Limb (tissue), 2 donors: ENCODE measurements at regions not wholly inside any gene's neighbourhood (a gene's known extent, or its start where the extent isn't known, plus 50 kb on each side); places are given as distances from the start of the nearest gene placed in this dataset.

ENCODE experiments used
- DNase-seq, 2 donors: peaks; one replicate each; pipeline ENCODE4 v3.0.0-alpha.2; 2016; ENCODE audit errors: extremely low spot score in 2 of 2

DNA sequence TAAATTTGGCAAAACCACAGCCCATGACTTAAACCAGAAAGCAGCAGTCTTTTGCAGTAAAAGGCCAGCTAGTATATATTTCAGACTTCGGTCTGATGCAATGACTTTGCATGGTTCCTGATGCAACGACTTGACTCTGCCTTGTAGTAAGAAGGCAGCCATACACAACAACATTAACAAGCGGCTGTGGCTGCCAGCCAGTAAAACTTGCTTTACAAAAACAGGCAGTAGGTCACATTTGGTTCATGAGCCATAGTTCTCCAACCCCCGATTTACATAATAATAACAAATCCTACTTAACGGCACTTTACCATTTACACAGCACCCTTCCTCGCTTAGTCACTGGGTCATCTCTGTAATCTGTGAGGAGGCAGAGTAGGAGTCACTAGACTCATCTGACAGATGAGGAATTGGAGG lies 410.3 kb downstream of the LRATD1 start:
- DNase-seq: no peak

DNA sequence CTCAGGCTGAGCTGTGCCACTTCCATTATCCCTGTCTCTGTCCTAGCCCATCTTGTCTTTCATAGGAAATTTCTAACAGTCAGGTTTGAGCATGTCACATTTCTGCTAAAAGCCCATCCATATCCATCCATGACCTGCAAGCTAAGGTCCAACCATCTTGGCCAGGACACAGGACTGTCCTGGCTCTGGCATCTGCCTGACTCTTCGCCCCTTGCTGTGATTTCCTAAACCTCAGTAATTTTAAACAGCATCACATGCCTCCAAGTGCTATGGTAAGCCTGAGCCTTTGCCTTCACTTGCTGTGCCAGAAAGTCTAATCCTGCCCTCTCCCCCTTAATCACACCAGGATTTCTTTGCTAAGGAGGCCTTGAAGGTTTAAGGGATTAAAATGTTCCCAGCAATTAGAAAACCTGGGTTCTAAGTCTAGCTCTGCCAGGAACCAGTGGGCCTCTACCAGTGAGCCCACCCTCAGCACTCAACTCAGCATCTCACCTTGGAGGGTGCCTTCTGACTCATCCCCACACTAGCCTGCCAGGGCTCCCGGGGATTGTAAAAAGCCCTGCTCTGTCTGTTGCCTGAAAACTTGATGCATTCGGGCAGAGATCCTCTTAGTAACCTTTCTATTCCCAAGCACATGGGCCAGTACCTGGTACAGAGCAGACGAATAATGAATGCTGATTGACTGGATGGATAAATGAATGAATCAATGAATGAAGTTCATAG lies 411.0 kb downstream of the LRATD1 start:
- DNase-seq: no peak

DNA sequence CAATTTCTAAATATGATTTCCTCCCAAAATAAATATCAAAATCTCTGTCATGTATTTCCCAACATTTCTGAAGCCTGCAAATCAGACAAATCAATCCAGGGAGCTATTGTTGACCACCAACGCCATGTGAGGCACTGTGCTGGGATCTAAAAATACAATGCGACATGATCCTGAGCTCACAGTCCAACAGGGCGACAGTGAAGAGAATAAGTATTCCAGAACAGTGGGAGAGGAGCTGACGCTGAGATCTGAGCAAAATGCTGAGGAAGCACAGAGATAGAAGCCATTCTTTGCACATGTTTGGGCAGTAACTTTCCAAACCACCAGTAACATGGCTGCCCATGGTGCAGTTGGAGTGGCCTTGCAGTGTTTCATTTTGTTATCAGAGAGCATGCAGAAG lies 412.5 kb downstream of the LRATD1 start:
- DNase-seq: no peak

GRCh38 chr2:15047184-15047583 lies 414.7 kb downstream of the LRATD1 start:
- no peak for DNase-seq

DNA sequence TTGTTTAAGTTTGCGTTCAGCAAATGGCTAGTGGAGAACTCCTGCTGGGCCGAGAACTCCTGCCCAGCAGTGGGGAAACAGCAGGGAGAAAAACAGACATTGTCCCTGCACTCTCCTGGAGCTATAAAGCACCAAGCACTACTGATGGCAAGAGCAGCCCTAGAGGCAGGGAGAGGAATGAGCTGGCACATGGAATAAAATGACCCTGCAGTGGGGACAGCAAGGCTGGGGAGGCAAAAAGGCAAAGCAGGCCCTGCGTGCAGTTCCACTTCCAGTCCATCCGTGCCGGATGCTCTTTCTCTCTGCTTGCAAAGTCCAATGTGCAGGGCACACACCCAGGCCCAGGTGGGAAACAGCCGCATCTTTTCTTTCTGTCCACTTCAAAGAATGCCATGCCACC lies 415.5 kb downstream of the LRATD1 start:
- DNase-seq: no peak

DNA sequence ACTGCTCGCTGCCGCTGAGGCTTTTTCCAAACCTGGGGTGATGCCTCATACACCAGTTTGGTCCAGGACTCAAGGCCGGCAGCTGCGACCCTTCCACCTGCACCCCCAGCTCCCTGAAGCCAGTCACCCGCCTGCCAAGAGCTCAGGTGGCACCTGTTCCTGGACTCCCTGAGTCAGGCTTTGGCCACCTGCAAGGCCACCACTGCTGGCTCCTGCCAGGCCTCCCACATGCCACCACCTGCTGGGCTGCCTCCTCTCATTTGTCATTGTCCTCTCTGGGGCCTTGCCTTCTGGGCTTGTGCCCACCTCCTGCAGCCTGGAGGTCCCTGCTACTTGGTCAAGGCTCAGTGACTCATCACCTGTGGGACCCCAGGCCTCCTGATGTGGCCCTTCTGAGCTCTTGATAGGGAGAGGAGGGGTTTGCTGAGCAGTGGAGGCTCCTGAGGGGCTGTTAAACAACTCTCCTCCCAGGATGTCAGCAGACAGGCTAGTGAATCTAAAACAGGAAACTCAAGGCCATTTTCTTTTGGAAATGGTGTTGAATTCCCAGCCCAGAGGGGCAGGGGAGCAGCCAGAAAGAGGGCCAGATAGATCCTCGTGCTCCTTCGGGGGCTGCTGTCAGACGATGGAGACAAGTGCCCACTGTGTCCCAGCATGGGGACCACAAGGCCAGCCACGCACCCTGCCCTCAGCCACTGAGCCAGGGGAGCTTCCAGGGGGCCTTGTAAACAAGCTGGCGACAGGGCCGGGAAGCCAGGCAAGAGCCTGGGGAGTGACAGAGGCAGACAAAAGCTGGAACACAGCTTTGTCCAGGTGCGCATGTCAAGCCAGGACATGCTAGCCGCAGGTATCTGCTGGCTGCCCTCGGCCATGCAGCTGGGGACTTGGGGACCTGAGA lies 416.8 kb downstream of the LRATD1 start:
- DNase-seq: no peak

GRCh38 chr2:15050483-15050882 lies 418.0 kb downstream of the LRATD1 start:
- no peak for DNase-seq

GRCh38 chr2:15053542-15053941 lies 421.0 kb downstream of the LRATD1 start:
- DNase-seq: no peak

DNA sequence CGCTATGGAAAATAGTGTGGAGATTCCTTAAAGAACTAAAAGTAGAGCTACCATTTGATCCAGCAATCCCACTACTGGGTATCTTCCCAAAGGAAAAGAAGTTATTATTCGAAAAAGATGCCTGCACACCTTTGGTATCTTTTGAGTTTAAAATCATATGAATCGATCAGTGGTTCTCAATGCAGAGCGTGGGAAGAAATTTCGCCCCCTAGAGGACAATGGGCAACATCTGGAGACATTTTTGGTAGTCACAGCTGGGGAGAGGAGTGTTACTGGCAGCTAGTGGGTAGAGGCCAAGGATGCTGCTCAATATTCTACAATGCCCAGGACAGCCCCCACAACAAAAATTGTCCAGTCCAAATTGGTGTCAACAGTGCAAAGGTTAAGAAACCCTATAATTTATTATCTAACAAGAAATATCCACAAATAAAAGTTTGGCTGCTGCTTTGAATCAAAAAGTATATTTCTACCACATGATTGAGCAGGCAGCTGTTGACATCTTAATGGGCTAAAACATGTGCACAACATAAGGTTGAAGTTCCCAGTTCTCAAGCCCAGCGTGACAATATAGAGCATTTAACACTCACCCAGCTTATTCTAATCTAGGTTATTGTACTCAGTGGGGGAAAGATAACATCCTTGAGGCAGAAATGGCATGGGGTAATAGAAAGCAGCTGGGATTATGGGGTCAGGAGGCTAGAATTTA lies 425.7 kb downstream of the LRATD1 start:
- DNase-seq: no peak

- DNase-seq: no peak
Measured at GRCh38 chr2:15058721-15059157, 426.2 kb downstream of the LRATD1 start.

DNA sequence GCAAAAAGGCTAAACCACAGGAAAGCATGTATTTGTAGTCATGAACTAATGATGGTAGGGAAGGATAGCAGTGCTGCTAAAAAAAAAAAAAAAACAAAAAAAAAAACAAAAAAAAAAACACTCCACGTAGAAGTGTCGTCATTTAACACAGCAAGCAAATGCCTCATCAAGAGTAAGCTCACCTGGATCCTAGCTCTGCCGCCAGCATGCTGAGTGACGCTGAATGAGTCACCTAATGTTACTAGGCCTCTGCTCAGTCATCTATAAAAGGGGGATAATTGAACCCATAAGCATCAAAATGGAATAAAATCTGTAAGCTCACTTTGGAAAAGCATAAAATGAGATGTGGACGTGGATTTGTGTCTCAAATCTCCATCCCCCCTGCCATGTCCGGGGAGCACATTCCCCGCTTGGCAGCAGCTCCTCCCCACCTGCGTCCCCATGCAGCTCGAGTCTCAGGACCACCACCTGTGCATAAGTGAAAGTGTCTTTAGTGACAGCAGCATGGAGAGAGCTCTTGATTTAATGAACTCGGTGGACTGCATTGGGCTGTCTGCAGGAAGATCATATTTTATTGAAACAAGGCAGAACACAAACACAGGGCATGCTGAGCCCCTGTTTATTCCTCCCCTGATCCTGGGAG lies 427.5 kb downstream of the LRATD1 start:
- no peak for DNase-seq

DNA sequence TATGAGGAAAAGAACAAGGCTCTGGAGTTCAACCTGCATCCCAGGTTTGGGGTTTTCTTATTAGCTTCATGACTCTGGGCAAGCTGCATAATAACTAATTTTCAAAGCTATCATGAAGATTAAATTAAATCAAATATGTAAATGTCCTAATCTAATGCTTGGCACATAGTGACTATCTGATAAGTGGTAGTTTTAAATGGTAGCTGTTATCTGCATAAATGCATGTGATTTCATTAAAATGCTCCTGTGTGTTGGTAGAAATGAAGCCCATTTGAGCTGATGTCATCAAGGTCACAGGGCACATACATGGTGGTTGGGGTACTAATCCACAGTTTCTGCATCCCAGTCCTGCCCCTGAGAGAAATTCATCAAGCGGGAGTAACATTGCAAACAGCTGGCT lies 428.8 kb downstream of the LRATD1 start:
- no peak for DNase-seq

- no peak for DNase-seq
Measured at GRCh38 chr2:15066138-15066537, 433.6 kb downstream of the LRATD1 start.

GRCh38 chr2:15069149-15069548 lies 436.6 kb downstream of the LRATD1 start:
- DNase-seq: peak in 1 of 2 donors; percentile 41

DNA sequence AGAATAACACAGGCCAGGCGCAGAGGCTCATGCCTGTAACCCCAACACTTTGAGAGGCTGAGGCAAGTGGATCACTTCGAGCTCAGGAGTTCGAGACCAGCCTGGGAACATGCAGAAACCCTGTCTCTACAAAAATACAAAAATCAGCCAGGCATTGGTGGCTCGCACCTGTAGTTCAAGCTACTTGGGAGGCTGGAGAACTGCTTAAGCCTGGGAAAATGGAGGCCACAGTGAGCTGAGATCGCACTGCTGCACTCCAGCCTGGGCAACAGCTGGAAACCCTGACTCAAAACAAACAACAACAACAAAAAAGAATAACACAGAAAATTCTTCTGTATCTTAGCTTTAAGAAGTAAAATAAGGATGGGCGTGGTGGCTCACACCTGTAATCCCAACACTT lies 440.3 kb downstream of the LRATD1 start:
- no peak for DNase-seq

GRCh38 chr2:15073664-15074063 lies 441.1 kb downstream of the LRATD1 start:
- DNase-seq: no peak

DNA sequence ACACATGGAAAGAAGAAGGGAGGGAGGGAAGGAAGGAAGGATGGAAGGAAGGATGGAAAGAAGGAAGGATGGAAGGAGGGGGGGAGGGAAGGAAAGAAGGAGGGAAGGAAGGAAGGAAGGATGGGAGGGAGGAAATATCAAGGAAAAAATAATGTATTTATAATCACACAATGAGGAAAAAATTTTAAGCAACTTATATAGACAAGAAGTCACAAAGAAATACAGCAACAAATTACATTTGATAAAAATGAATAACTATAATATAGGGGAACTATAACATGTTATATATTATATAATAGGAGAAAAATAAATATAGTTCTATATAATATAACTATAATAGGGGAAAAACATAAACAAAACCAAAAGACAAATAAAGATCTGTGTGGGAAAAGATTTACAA lies 441.8 kb downstream of the LRATD1 start:
- no peak for DNase-seq

DNA sequence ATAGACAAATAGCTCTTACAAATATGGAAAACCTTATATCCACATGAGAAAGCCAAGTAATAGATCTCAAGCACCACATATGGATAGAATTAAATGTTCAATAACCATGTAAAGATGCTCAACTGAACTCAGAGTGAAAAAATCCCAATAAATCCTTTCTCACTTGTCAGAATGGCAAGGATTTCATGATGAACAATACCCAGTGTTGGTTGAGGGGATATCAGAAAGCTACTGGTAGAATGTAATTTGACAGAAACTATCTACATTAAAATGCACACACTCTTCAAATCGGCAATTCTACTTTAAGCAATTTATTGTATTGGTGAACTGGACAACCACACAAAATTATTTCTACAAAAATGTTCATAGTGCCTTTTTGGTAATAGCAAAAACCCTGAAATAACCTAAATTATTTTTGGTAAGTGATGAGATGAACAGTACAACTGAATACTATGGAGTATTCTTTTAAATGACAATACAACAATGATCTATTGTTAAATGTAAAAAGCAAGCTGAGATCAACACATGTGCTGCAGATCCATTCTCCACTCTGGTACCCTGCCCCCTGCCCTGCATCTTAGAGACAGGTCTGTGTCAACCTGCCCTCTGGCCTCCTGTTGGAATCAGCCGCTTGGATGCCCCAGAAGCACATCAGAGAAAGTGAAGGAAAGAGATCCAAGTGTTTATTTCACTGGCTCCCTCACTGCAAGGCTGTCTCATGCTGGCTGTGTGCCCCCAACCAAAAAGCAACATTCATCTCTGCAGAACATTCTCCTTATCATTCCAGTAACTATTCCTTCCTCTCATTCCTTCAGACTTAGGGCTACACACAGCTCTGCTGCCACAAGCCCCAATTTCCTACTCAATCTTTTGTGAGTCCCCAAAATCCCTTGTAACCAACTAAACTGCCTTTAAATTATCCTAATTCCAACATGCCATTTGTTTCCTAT lies 442.5 kb downstream of the LRATD1 start:
- DNase-seq: no peak

- no peak for DNase-seq
Measured at GRCh38 chr2:15076668-15077067, 444.2 kb downstream of the LRATD1 start.

- no peak for DNase-seq
Measured at GRCh38 chr2:15081356-15081755, 448.8 kb downstream of the LRATD1 start.
